HG03439 (cell line): ENCODE measurements at regions not wholly inside any gene's neighbourhood (a gene's known extent, or its start where the extent isn't known, plus 50 kb on each side); places are given as distances from the start of the nearest gene placed in this dataset.
"Not testable (repeated sequence)": the region's sequence is repeated elsewhere in the genome, so short reads cannot be mapped to it uniquely, and the experiment has no call there.

Source experiments
- ATAC-seq: cut with Tn5 transposase; IDR thresholded peaks from one replicate; pipeline ENCODE4 v1.9.1; 2021; ENCODE audit warnings: mild to moderate bottlenecking, moderate library complexity; ENCODE audit not compliant: unreplicated experiment

DNA sequence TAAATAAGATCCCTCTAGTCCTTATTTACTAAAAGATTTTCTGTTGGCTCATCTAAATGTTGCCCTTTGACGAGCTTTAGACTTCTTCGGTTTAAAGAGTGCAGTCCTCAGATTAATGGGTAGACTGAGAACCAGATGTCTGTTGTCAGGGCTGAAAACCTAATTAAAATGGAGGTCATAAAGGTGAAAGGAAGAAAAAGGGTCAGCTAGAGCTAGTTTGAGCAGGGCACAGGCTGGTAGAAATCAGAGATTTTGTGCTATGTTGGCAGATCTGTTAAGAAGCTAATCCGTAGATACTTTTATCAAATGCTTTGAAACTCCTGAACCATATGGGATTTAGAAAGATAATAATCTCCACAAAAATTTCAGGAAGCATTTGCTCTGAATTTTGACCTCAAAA lies 959.0 kb downstream of the PLA2G4A start:
- ATAC-seq, result no peak

DNA sequence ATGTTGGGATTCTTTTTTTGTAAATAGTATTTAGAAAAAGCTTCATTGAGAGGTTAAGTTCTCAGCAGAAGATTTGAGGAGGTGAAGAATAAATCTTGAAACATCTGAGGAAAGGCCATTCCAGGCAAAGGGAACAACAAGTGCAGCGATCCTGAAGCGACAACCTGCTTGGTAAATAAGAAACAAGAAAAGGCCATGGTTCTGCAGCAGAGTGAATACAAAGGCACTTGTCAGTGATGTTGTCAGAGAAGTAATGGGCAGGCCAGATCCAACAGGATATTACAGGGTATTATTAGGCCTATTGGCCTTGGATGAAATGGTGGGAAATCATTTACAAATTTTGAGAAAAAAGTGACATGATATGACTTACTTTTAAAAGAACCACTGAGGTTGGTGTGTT lies 960.0 kb downstream of the PLA2G4A start:
- no peak for ATAC-seq

DNA sequence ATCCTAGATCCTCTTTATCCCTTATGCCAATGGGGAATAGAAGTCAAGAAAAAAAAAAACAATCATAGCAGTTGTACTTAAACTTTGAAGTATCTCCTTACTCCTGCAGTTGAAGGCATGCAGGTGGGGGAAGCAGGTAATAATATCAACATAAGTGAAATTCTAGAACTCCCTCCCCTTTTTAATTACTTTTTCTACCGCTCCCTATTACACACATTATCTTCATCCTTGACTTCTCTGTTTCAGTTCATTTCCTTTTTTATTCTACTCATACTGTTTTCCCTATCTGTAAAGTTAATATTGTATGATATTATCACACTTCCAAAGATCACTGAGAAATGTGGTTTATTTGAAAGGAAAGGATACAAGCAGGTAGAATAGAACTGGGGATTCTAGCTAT lies 962.0 kb downstream of the PLA2G4A start:
- ATAC-seq, result no peak

DNA sequence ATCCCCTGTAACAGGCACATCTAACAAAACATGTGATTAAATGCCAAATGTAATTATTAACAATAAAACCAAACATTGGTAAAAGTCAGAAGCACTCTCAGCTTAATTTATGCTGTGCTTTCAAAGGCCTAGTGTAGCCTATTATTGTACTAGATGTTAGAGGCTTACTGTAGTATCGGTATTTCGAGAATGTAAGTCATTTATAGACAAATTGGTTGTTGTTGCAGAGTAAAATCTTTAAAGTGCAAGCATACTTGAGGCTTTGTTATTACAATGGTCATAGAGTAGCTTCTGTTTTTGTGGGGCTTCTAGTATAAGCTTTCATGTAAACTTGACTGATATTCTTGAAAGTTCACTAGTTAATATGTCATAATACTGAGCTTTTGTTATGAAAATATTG lies 965.8 kb downstream of the PLA2G4A start:
- no peak for ATAC-seq

DNA sequence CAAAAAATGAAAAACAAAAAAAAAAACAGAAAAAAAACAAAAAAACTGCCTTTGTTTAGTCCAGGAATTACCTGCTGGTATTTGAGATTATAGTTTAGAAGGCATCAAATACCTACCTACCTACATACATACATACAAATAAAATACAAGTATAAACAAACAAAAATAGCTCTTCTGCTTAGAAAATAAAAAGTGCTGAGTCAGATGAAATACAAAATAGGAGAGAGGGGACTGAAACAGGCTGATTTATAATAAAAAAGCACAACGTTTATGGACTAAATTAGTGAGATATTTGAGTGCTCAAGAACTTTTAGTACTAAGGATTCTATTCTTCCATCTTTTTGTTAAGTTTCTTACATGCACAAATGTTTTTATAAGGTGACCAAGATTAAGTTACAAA lies 980.8 kb downstream of the PLA2G4A start:
- no peak for ATAC-seq

DNA sequence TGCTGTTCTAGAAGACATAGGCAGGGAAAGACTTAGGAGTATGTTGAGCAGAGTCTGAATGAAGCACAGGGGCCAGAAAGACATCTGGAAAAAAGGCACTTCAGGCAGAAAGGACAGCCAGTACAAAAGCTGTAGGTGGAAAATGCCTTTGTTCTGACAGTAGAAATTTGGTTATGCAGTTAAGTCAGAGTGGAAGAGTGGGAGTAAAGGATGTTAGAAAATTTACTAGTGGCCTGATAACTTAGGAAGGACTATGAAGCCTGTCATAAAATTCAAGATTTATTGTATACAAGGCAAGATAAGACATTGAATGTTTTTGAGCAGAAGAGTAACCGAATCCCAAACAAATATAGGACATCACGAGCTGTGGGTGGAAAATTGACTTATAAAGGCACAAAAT lies 987.9 kb downstream of the PLA2G4A start:
- no peak for ATAC-seq

DNA sequence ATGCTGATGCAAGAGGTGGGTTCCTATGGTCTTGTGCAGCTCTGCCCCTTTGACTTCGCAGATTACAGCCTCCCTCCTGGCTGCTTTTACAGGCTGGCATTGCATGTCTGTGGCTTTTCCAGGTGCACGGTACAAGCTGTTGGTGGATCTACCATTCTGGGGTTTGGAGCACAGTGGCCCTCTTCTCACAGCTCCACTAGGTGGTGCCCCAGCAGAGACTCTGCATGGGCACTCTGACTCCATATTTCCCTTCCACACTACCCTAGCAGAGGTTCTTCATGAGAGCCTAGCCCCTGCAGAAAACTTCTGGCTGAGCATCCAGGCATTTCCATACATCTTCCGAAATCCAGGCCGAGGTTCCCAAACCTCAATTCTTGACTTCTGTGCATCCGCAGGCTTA lies 989.0 kb downstream of the PLA2G4A start:
- ATAC-seq, result no peak

DNA sequence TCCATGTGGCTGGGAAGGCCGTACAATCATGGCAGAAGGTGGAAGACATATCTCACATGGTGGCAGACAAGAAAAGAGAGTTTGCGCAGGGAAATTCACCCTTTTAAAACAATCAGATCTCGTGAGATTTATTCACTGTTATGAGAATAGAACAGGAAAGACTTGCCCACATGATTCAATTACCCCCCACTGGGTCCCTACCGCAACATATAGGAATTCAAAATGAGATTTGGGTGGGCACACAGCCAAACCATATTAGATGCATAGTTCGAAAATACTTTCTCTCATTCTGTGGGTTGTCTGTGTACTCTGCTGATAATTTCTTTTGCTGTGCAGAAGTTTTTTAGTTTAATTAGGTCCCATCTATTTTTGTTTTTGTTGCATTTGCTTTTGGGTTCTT lies 990.3 kb downstream of the PLA2G4A start:
- no peak for ATAC-seq

DNA sequence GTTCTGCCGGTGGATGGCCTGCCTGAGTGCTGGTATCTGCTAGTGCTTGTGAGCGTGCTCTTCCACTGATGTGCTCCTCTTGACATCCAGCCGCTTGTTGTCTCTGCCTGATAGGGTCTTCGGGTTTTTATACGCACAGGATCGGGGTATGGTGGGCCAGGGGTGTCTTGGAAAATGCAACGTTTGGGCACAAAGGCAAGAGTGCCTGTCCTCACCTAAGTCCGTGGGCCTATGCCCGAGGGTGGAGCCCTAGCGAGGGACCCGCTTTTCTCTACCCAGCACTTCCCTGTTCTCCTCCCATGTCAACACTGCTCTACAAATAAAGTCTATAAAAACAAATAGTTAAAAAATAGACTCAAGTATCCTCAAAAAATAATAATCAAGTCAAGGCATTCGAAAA lies 1007.8 kb downstream of the PLA2G4A start:
- no peak for ATAC-seq

DNA sequence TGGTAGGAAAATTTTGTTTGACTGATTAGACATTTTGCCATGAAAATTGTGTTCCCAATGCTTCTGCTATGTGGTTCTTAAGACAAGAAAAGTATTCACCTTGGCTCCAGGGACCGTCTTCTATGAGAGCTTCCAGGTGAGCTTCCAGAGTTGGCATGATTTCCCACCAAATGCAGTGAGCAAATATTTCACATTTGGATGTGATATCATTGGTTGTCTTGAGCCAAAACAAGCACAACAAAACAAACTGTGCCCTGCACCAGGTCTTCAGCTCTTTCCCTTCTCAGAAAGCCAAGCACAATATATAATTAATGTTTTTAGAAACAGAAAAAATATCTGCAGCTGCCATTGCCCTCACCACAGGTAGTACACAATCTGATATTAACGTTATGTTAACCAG lies 1009.0 kb downstream of the PLA2G4A start:
- no peak for ATAC-seq

DNA sequence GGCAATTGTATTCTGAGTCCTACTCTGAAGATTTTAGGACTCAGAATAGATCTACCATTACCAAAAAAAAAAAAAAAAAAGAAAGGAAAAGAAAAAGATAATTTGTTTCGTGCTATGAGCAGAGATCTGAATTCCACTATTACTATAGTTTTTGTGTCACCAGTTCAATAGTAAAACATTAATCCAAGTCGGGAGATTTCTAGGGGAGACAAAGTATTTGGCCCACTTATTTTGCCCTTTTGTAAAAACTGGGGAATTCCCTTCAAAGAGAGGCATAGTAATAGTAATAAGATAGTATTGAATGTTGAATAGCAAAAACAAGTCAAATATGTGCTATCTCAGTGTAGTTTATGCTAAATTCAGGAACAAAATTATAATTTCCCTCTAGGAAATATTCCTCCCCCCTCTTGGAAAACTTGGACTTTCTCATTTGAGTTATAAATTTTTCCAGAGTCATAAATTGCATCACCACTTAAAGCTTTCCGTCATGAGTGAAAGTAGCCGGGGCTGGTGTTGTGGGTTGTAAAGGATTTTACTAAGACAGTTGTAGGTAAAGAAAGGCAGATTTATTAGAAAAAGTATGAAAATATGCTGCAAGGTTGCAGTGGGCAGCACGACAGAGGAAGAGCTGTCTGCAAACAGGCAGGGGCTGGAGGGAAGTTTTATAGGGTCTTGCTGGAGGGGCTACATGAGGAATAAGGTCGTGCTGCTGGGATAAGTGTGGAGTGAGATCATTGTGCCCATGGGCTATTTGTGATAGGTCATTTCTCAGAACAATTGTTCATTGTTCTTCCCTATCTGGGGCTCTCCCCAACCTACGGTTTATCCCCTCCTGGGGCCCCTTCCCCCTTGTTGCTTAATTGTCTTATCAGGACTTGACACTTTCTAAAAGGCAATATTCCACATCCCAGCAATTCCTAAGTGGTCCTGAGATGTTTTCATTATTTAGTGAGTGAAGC lies 1009.9 kb downstream of the PLA2G4A start:
- ATAC-seq, result no peak

DNA sequence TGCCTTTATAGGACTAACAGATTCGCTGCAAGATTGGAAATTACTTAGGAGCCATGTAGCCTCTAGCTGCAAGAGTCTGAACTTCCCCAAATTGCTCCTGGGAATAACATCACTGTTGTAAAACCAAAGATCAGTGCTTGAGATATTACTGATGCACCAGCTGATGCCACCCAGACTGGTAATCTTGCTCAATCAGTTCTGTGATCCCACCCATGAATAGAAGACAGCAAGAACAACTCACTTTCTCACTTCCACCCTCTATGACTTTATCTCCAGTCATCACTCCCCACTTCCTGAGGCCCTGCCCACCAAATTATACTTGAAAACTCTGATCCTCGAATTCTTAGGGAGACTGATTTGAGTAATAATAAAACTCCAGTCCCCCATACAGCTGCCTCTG lies 1011.1 kb downstream of the PLA2G4A start:
- no peak for ATAC-seq

DNA sequence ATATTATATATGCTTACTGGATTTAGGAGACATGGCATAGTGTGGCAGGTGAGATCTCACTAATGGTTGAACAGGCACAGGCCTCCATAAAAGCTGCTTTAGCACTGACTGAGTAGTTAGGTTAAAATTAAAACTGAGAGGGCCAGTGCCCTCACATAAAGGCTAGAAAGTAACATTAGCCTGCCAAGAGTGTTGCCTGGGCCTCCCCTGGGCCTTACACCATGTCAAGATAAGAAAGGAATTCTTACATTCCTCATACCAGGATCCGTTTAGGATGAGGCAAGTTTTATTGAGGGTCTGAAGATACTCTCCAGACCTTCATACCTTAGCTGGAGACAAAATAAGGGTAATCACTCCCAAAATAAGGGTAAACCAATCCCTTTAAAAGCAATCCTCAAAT lies 1011.8 kb downstream of the PLA2G4A start:
- no peak for ATAC-seq

DNA sequence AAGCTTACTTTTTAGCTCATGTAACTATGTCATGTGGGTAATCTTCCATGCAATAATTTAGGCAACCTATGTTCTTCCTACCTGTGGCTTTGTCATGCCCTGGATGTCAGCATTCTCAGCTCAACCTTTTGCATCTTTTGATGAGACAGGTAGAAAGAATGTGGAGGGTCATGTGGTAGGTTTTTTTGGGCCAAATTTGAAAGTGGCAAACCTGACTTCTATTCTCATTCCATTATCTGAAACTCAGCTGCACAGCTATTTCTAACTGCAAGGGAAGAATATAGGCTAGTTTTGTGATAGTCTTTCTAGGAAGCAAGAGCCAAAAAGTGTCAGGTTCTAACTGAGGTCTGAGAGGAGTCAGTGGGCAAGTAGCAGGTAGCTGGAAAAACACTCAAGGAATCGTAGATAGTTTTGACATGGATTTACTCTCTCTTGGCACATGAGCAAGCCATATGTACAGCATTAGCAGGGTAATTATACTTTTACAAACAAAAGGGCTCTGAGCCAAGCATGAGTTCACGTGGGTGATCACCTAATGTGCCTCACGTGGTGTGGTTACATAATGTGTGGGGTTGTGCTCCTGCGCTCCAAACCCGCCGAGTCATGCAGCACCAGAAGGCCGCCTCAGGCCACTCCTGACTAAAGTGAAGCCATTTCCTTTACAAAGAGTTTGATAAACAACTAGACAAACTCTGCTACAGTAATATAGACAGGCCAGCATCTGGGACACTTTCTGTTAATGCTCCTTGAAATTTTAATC lies 1013.8 kb downstream of the PLA2G4A start:
- ATAC-seq, result no peak

DNA sequence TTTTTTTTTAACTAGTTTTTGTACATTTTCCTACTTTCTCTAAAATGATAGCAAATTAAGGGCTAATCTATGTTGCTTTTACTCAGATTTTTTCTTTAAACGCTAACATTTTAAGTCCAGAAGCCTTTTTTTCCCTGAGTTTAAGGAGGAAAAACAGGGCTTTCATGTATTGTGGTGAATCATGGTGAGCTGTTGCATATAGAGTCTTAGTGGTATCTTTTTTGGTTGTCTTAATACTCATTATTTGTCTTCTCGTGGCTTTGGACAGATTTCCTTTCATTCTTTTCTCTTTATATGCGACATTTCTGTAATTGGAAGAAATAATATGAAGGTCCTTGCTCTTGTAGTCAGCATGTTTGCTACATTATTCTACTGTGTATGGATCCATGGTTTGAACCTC lies 1015.6 kb downstream of the PLA2G4A start:
- no peak for ATAC-seq

DNA sequence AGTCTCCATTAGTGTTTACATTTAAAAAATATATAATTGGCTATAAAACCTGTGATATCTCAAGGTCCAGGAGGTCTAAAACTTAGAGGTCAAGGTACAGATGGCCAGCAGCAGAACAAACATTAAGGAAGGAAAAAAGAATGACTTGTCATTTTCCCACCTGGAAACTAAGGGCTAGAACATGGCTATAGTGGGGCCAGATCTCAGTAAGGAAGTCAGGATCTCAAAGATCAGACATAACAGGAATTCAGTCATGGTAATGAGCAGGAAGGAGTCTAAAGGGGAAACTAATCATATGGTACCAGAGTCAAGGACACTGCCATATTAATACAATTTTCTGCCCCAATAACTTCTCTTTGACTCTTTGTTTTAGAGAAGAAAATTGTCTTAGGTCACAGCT lies 1018.8 kb downstream of the PLA2G4A start:
- no peak for ATAC-seq

DNA sequence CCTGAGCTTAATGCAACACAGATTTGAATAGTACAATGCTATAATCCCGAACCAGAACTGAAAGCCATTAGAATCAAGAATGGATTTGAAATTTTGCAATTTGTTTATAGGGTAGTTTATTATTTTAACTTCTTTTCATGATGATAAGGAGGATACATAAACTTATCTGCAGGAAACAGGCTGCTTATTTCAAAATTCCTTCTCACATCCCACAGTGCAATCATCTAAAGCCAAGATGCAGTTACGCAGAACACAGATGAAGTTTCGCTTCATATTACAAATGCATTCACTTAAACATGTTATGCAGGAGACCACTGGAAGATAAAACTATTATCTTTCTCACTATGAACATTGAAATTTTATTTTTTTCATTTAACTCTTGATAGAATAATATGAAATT lies 1019.6 kb downstream of the PLA2G4A start:
- no peak for ATAC-seq

DNA sequence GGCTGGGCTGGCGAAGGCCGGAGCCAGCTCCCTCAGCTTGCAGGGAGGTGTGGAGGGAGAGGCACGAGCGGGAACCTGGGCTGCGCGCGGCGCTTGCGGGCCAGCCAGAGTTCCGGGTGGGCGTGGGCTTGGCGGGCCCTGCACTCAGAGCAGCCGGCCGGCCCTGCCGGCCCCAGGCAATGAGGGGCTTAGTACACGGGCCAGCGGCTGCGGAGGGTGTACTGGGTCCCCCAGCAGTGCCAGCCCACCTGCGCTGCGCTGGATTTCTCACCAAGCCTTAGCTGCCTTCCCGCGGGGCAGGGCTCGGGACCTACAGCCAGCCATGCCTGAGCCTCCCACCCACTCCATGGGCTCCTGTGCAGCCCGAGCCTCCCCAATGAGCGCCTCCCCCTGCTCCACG lies 1021.4 kb downstream of the PLA2G4A start:
- not testable (repeated sequence) for ATAC-seq

DNA sequence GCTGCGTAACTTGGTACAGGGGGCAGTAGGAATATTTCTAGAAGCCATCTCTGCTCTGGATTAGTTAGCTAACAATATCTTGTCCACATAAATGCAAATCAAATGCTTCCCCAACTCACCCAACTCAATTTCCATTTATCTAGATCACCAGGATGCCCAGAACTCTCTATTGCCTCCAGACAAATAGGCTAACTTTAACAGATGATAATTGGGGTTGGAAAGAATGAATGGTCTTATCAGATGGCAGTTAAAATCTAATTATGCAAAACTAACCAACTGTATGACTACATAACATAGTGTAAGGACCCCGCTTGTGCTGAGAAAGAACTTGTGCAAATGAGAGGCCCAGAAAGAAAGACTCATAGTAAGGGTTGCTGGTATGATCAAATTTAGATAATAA lies 1024.8 kb downstream of the PLA2G4A start:
- ATAC-seq, result no peak

DNA sequence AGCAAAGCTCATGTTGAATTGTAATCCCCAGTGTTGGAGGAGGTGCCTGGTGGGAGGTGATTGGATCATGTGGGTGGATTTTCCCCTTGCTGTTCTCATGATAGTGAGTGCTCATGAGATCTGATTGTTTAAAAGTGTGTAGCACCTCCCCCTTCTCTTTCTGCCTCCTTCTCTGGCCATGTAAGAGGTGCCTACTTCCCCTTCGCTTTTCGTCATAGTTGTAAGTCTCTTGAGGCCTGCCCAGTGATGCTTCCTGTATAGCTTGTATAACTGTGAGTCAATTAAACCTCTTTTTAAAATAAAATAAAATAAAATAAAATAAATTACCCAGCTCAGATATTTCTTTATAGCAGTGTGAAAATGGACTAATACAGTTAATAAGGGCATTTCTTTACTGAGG lies 1025.7 kb downstream of the PLA2G4A start:
- no peak for ATAC-seq

DNA sequence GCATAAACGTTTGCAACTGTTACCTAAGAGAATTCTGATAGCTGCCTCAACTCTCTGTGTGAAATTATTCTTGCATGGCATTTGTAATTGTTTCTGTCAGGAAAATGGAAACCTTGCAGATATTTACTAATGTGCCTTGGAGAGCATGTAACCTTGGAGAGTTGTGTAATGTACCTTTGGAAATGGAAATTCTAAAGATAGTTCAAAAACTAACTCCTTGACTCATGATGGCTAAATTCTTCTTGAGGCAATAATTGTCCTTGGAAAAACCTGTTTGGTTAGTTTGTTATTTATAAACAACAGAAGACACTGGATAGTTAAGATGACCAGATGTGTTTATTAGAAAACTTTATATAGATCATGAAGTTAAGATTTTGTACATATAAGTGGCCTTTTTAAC lies 1033.8 kb downstream of the PLA2G4A start:
- ATAC-seq, result no peak

DNA sequence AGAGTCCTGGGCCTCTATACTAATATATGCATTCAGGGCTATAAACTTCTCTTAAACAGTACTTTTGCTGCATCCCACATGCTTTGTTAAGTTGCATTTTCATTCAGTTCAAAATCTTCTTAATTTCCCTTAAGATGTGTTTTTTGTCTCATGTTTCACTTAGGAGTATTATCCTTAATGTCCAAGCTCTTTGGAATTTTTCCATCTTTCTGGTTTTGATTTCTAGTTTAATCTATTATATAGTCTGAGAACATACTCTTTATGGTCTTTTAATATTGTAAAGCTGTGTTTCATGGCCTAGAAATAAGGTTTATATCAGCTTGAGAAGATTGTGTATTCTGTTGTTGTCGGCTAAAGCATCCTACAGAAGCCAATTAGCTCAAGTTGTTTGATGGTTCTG lies 1041.8 kb downstream of the PLA2G4A start:
- ATAC-seq, result no peak
